ENCODE measurements at regions not wholly inside any gene's neighbourhood (a gene's known extent, or its start where the extent isn't known, plus 50 kb on each side); places are given as distances from the start of the nearest gene placed in this dataset.

- intact Hi-C loops (cut with DNase I) = no loop called here
- no peaks in the 10 kb centered on the region for H3K4me1 ChIP-seq
- no peaks in the 10 kb centered on the region for H3K27me3 ChIP-seq
- H3K4me3 ChIP-seq = no peak overlapping the region
- no peaks in the 10 kb centered on the region for H3K36me3 ChIP-seq
- no peak overlapping the region for H3K27ac ChIP-seq
- DNase-seq = no peak
- ATAC-seq = no peak
- WGBS, 4 donors = 56 to 62% (median 59%) methylated on average over 8 of the region's 8 CpGs
- TF ChIP-seq POLR2A (IDR thresholded peaks at IDR 0.05) (no peak), CTCF (IDR thresholded peaks at IDR 0.05) (peak in 11 of 12 donors; percentile 5 to 46 (median 29))
- peaks cover 0 to 2% (median 0%) of the 10 kb centered on the region in 12 donors for H3K9me3 ChIP-seq
These were observed 1040.2 kb upstream of the SORCS1 start for GRCh38 chr10:108204528-108205305.

GRCh38 chr10:108203905-108204527 lies 1039.5 kb upstream of the SORCS1 start:
- Histone ChIP-seq H3K36me3 (no peaks in the 10 kb centered on the region), H3K27ac (no peak overlapping the region), H3K9me3 (no peaks in the 10 kb centered on the region), H3K27me3 (no peaks in the 10 kb centered on the region), H3K4me1 (no peaks in the 10 kb centered on the region), H3K4me3 (no peak overlapping the region)
- DNase-seq = peak in 1 of 5 donors; percentile 61
- 55 to 65% (median 64%) methylated on average over 3 of the region's 3 CpGs for WGBS, 4 donors
- TF ChIP-seq POLR2A (IDR thresholded peaks at IDR 0.05) = no peak
- TF ChIP-seq CTCF (IDR thresholded peaks at IDR 0.05) = no peak
- ATAC-seq = peak in 1 of 4 donors; percentile 13
- intact Hi-C loops (cut with DNase I) = no loop called here

DNA sequence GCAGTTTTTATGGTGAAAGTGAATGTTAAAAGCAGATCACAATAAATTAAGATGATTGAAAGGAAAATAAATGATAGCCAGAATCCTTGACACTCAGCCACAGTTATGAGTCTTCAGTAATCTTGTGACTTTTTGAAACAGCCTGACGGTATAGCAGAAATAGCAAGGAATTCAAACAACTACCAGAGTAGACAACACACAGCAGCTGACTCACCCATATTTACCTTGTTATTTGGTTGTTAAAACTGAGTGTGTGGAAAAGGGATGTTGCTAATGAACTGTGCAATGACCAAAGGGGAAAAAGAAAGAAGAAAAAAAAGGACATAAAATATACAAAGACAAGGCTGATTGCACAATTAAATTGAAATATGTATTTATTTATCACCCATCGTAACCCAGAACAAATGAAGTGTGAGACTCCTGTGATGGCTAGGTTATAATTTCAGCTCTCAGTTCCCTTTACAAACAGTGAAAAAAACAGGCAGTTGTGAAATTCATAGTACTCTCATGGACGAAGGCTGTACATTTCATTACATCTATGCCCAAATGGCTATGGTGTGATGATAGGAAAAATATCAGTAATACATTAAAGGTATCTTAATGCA lies 1023.0 kb upstream of the SORCS1 start:
- intact Hi-C loops (cut with DNase I) = no loop called here
- no peak overlapping the region for H3K4me3 ChIP-seq
- no peak for ATAC-seq
- H3K27ac ChIP-seq = no peak overlapping the region
- WGBS, 4 donors = 77 to 83% (median 82%) methylated on average over 3 of the region's 3 CpGs
- peaks cover 0 to 17% (median 0%) of the 10 kb centered on the region in 12 donors for H3K9me3 ChIP-seq
- H3K4me1 ChIP-seq = no peaks in the 10 kb centered on the region
- DNase-seq = no peak
- no peaks in the 10 kb centered on the region for H3K27me3 ChIP-seq
- H3K36me3 ChIP-seq = no peaks in the 10 kb centered on the region
- no peak for TF ChIP-seq POLR2A (IDR thresholded peaks at IDR 0.05)
- no peak for TF ChIP-seq CTCF (IDR thresholded peaks at IDR 0.05)

GRCh38 chr10:108184114-108184513 lies 1019.6 kb upstream of the SORCS1 start:
- H3K27me3 ChIP-seq = no peaks in the 10 kb centered on the region
- ATAC-seq (no peak), DNase-seq (no peak)
- H3K36me3 ChIP-seq = no peaks in the 10 kb centered on the region
- no peak overlapping the region for H3K4me3 ChIP-seq
- 29 to 50% (median 34%) methylated on average over 1 of the region's 1 CpG for WGBS, 4 donors
- H3K9me3 ChIP-seq = no peaks in the 10 kb centered on the region
- H3K4me1 ChIP-seq = no peaks in the 10 kb centered on the region
- intact Hi-C loops (cut with DNase I) = no loop called here
- TF ChIP-seq CTCF (IDR thresholded peaks at IDR 0.05) (no peak), POLR2A (IDR thresholded peaks at IDR 0.05) (no peak)
- H3K27ac ChIP-seq = no peak overlapping the region

Data from heart left ventricle (tissue), 16 donors.